K562 (cell line): ENCODE measurements at regions not wholly inside any gene's neighbourhood (a gene's known extent, or its start where the extent isn't known, plus 50 kb on each side); places are given as distances from the start of the nearest gene placed in this dataset.
A peak's percentile ranks its signal among the peaks of the same experiment; 100 is the strongest.

Source experiments
- ARID1B ChIP-seq: fragments of 450-650 bp; IDR thresholded peaks from 2 replicates; pipeline ENCODE4 v1.6.1; 2016; ENCODE audit warnings: antibody characterized with exemption, mild to moderate bottlenecking, inconsistent platforms
- BHLHE40 ChIP-seq: IDR thresholded peaks from 2 replicates; pipeline ENCODE4 v1.6.1; 2011; ENCODE audit warnings: low read length, improper control_type of control experiment
- E2F4 ChIP-seq: sonication (generic); formaldehyde crosslinking; IDR thresholded peaks from 2 replicates; pipeline ENCODE4 v1.8.0; 2022; ENCODE audit warnings: mild to moderate bottlenecking, low read depth, missing genetic modification reagents
- ILF3 ChIP-seq: fragments of 450-650 bp; IDR thresholded peaks from 2 replicates; pipeline ENCODE4 v1.6.1; 2018; ENCODE audit warnings: antibody characterized with exemption, mild to moderate bottlenecking, moderate library complexity, borderline replicate concordance
- ILK ChIP-seq: fragments of 450-650 bp; IDR thresholded peaks from 2 replicates; pipeline ENCODE4 v1.6.1; 2016; ENCODE audit warnings: missing genetic modification characterization, low read depth, mild to moderate bottlenecking, missing compliant biosample characterization, moderate library complexity, borderline replicate concordance
- MGA ChIP-seq: fragments of 450-650 bp; IDR thresholded peaks from 2 replicates; pipeline ENCODE4 v1.6.1; 2016; ENCODE audit warnings: mild to moderate bottlenecking, moderate library complexity
- MTA3 ChIP-seq: fragments of 450-650 bp; formaldehyde crosslinking; IDR thresholded peaks from 2 replicates; pipeline ENCODE4 v1.6.1; 2017; ENCODE audit warnings: mild to moderate bottlenecking, borderline replicate concordance
- USF2 ChIP-seq: sonication (generic); formaldehyde crosslinking; IDR thresholded peaks from 2 replicates; pipeline ENCODE4 v1.5.0; 2020; ENCODE audit warnings: missing genetic modification reagents
- ZBTB9 ChIP-seq: fragments of 450-650 bp; formaldehyde crosslinking; IDR thresholded peaks from 2 replicates; pipeline ENCODE4 v1.4.0; 2020; ENCODE audit warnings: mild to moderate bottlenecking, moderate library complexity
- ZNF124 ChIP-seq: sonication (generic); formaldehyde crosslinking; IDR thresholded peaks from 2 replicates; pipeline ENCODE4 v1.8.1; 2022; ENCODE audit warnings: missing genetic modification reagents
- ZNF232 ChIP-seq: sonication (generic); formaldehyde crosslinking; IDR thresholded peaks from 2 replicates; pipeline ENCODE4 v1.8.0; 2022; ENCODE audit warnings: mild to moderate bottlenecking, missing genetic modification reagents
- ZNF282 ChIP-seq: sonication (generic); formaldehyde crosslinking; IDR thresholded peaks from 2 replicates; pipeline ENCODE4 v1.8.1; 2023; ENCODE audit warnings: missing genetic modification reagents
- ZNF347 ChIP-seq: fragments of 450-650 bp; formaldehyde crosslinking; IDR thresholded peaks from 2 replicates; pipeline ENCODE4 v1.4.0; 2020; ENCODE audit warnings: low read depth, mild to moderate bottlenecking, moderate library complexity

- TF ChIP-seq MGA (peak; percentile 28; the same call in 1 of the 2 replicates), MTA3 (no peak), ILF3 (no peak), ARID1B (no peak), ZNF232 (CRISPR knock-in tag) (no peak), E2F4 (CRISPR knock-in tag) (no peak), ZNF282 (CRISPR knock-in tag) (no peak), ZNF124 (CRISPR knock-in tag) (no peak), ZBTB9 (0 out of 2 replicates have a peak, but pooled peaks have one; percentile 40), USF2 (CRISPR knock-in tag) (peak; percentile 41; the same call in 1 of the 2 replicates), BHLHE40 (0 out of 2 replicates have a peak, but pooled peaks have one; percentile 27), ILK (tag) (no peak), ZNF347 (CRISPR knock-in tag) (no peak)
These were observed 401.1 kb upstream of the NFE2L3 start (continued) for GRCh38 chr7:25750744-25751508.
